Panc1 (cell line): ENCODE measurements at regions not wholly inside any gene's neighbourhood (a gene's known extent, or its start where the extent isn't known, plus 50 kb on each side); places are given as distances from the start of the nearest gene placed in this dataset.

Experiments
- ATAC-seq: fragments of 200-7000 bp; cut with Tn5 transposase; 2 replicates; pipeline ENCODE4 v1.9.1; 2020; ENCODE audit warnings: mild to moderate bottlenecking, moderate library complexity
- BruUV-seq: library from RNA; stranded (reverse); fragments of 400-500 nt; replicated peaks from 2 replicates; lab custom pipeline; 2021; lab: Mats Ljungman, UMichigan
- CTCF ChIA-PET: fragments of 300-600 bp; sonication (Branson Sonifier 250); formaldehyde crosslinking; loops from one replicate; lab custom pipeline; 2022; ENCODE audit warnings: antibody characterized with exemption; lab: Charles Lee
- POLR2A ChIA-PET: fragments of 300-600 bp; sonication (Branson Sonifier 250); formaldehyde crosslinking; loops from one replicate; lab custom pipeline; 2022; ENCODE audit warnings: antibody characterized with exemption; lab: Charles Lee
- DNase-seq: peaks from one replicate; pipeline ENCODE4 v3.0.0-alpha.2; 2010; ENCODE audit warnings: low read depth, low spot score
- H3K27ac ChIP-seq: 2 replicates; pipeline ENCODE4 v1.5.1; 2011; ENCODE audit warnings: mild to moderate bottlenecking, low read length, inconsistent platforms
- H3K27me3 ChIP-seq: fragments of 200-500 bp; sonication (Bioruptor generic); 2 replicates; pipeline ENCODE4 v1.6.0; 2014; ENCODE audit warnings: low read length, inconsistent platforms; ENCODE audit not compliant: control insufficient read depth, insufficient read depth
- H3K36me3 ChIP-seq: fragments of 200-500 bp; sonication (Bioruptor generic); 2 replicates; pipeline ENCODE4 v1.5.1; 2014; ENCODE audit warnings: inconsistent platforms, mild to moderate bottlenecking, low read length, moderate library complexity; ENCODE audit not compliant: control insufficient read depth, insufficient read depth
- H3K4me1 ChIP-seq: 2 replicates; pipeline ENCODE4 v1.5.1; 2011; ENCODE audit warnings: inconsistent platforms, mild to moderate bottlenecking, low read length, moderate library complexity; ENCODE audit not compliant: control insufficient read depth, insufficient read depth
- H3K4me3 ChIP-seq, 2 experiments: 2 replicates each; pipeline ENCODE4 v1.5.1; 2011 to 2012; ENCODE audit warnings: low read depth in 2 of 2, low read length in 2 of 2, mild to moderate bottlenecking in 2 of 2, inconsistent platforms in 1 of 2, moderate library complexity in 1 of 2
- H3K9me3 ChIP-seq: fragments of 200-500 bp; sonication (Bioruptor generic); 2 replicates; pipeline ENCODE4 v1.5.1; 2014; ENCODE audit warnings: low read depth, mild to moderate bottlenecking, inconsistent platforms, low read length, moderate library complexity; ENCODE audit not compliant: control insufficient read depth, insufficient read depth
- POLR2AphosphoS5 ChIP-seq: IDR thresholded peaks from 2 replicates; pipeline ENCODE4 v1.6.1; 2012; ENCODE audit warnings: mild to moderate bottlenecking, low read depth, low read length, moderate library complexity
- SIN3A ChIP-seq: IDR thresholded peaks from 2 replicates; pipeline ENCODE4 v1.6.1; 2012; ENCODE audit warnings: low read depth, mild to moderate bottlenecking, low read length, moderate library complexity, borderline replicate concordance; ENCODE audit not compliant: insufficient read depth
- TCF7L2 ChIP-seq: IDR thresholded peaks from 2 replicates; pipeline ENCODE4 v1.6.1; 2011; ENCODE audit warnings: mild to moderate bottlenecking, low read depth, low read length, inconsistent platforms
- in situ Hi-C: cut with HindIII; loops from 2 replicates; pipeline ENCODE4 v1.10.0; 2016; ENCODE audit warnings: low sequenced_read_pairs, low pct_unique_long_range_greater_than_20kb
- intact Hi-C: fragments of 100-400 bp; cut with micrococcal nuclease; formaldehyde crosslinking; loops from one replicate; pipeline ENCODE4 v1.10.0; 2022; ENCODE audit not compliant: unreplicated experiment
- TF ChIP-seq, protein P1 (sequence below): fragments of 450-650 bp; IDR thresholded peaks from 2 replicates; pipeline ENCODE4 v1.5.1; 2017; ENCODE audit warnings: mild to moderate bottlenecking
- TF ChIP-seq, protein P2 (sequence below), 2 experiments: IDR thresholded peaks; 2 replicates each; pipeline ENCODE4 v1.6.1; 2011 to 2012; ENCODE audit warnings: low read depth in 2 of 2, control low read depth in 1 of 2, low read length in 1 of 2, mild to moderate bottlenecking in 1 of 2, moderate library complexity in 1 of 2; ENCODE audit not compliant: insufficient read depth in 1 of 2

DNA sequence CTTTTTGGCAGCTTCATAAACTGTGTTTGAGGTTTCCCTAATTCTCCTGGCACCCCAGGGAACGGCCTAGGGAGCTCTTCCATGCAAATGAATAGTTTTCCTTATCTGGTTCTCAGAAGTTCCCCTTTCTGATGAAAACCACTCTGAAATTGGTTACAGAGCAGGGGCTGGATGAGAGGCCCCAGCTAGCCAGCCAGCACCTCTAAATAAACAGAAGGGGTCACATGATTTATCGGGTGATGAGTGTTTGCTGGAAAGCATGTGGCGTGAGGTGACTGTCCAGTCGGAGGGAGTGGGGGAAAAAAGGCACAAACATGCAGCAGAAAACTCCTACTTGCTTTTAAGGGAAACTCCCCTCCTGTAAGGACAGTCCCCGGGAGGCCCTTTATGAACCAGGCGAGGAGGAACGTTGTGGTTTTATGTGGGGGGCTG is 261.2 kb upstream of the ANKRD55 start:
- ATAC-seq (no peak), DNase-seq (no peak)
- intact Hi-C loops: no loop called here
- TF ChIP-seq, protein P1, sequence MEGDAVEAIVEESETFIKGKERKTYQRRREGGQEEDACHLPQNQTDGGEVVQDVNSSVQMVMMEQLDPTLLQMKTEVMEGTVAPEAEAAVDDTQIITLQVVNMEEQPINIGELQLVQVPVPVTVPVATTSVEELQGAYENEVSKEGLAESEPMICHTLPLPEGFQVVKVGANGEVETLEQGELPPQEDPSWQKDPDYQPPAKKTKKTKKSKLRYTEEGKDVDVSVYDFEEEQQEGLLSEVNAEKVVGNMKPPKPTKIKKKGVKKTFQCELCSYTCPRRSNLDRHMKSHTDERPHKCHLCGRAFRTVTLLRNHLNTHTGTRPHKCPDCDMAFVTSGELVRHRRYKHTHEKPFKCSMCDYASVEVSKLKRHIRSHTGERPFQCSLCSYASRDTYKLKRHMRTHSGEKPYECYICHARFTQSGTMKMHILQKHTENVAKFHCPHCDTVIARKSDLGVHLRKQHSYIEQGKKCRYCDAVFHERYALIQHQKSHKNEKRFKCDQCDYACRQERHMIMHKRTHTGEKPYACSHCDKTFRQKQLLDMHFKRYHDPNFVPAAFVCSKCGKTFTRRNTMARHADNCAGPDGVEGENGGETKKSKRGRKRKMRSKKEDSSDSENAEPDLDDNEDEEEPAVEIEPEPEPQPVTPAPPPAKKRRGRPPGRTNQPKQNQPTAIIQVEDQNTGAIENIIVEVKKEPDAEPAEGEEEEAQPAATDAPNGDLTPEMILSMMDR: no peak
- no peak for TF ChIP-seq TCF7L2
- no peak for TF ChIP-seq POLR2AphosphoS5
- TF ChIP-seq, protein P2, sequence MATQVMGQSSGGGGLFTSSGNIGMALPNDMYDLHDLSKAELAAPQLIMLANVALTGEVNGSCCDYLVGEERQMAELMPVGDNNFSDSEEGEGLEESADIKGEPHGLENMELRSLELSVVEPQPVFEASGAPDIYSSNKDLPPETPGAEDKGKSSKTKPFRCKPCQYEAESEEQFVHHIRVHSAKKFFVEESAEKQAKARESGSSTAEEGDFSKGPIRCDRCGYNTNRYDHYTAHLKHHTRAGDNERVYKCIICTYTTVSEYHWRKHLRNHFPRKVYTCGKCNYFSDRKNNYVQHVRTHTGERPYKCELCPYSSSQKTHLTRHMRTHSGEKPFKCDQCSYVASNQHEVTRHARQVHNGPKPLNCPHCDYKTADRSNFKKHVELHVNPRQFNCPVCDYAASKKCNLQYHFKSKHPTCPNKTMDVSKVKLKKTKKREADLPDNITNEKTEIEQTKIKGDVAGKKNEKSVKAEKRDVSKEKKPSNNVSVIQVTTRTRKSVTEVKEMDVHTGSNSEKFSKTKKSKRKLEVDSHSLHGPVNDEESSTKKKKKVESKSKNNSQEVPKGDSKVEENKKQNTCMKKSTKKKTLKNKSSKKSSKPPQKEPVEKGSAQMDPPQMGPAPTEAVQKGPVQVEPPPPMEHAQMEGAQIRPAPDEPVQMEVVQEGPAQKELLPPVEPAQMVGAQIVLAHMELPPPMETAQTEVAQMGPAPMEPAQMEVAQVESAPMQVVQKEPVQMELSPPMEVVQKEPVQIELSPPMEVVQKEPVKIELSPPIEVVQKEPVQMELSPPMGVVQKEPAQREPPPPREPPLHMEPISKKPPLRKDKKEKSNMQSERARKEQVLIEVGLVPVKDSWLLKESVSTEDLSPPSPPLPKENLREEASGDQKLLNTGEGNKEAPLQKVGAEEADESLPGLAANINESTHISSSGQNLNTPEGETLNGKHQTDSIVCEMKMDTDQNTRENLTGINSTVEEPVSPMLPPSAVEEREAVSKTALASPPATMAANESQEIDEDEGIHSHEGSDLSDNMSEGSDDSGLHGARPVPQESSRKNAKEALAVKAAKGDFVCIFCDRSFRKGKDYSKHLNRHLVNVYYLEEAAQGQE (IDR thresholded peaks at IDR 0.05; ENCODE audit: insufficient read depth in 1 of 2, low read depth in 2 of 2, low read length in 1 of 2): no peak
- no peak for TF ChIP-seq SIN3A
- Histone ChIP-seq H3K27ac (no peak overlapping the region), H3K4me3 (no peak overlapping the region), H3K4me1 (no peaks in the 10 kb centered on the region), H3K9me3 (no peaks in the 10 kb centered on the region), H3K27me3 (no peaks in the 10 kb centered on the region; the same call in 1 of the 2 replicates), H3K36me3 (no peaks in the 10 kb centered on the region)
- in situ Hi-C loops: no loop called here
- POLR2A ChIA-PET: no interaction called here
- CTCF ChIA-PET: no interaction called here
- BruUV-seq: no TSS peak

DNA sequence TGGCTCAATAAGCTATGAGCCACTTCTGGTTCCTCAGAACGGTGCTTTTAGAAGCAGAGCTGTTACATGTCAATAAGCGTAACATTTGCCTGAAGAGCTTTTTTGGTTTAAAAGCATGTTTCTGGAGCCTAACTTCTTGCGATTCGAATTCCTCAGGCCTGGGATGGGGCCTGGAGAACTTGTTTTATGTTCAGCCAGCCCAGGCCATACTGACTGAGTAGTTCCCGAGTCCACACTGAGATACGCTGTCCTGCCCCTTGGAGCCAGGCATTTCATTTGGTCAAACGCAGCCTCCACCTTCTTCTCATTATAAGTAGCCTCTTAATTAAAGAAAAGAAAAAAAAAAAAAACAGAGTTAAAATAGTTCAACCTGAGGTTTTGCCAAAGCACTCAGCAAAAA is 260.6 kb upstream of the ANKRD55 start:
- no peak for TF ChIP-seq TCF7L2
- no peak for TF ChIP-seq POLR2AphosphoS5
- TF ChIP-seq SIN3A: no peak
- TF ChIP-seq, protein P1: no peak
- TF ChIP-seq, protein P2 (IDR thresholded peaks at IDR 0.05; ENCODE audit: insufficient read depth in 1 of 2, low read depth in 2 of 2, low read length in 1 of 2): no peak
- H3K4me1 ChIP-seq: no peaks in the 10 kb centered on the region
- no peak for DNase-seq
- no peaks in the 10 kb centered on the region; the same call in 1 of the 2 replicates for H3K27me3 ChIP-seq
- H3K4me3 ChIP-seq: no peak overlapping the region
- no peaks in the 10 kb centered on the region for H3K9me3 ChIP-seq
- no peaks in the 10 kb centered on the region for H3K36me3 ChIP-seq
- BruUV-seq: no TSS peak
- no peak for ATAC-seq
- in situ Hi-C loops: no loop called here
- no peak overlapping the region for H3K27ac ChIP-seq
- ChIA-PET CTCF (no interaction called here), POLR2A (no interaction called here)
- intact Hi-C loops: no loop called here
